NOMO-1 (cell line): ENCODE measurements at regions not wholly inside any gene's neighbourhood (a gene's known extent, or its start where the extent isn't known, plus 50 kb on each side); places are given as distances from the start of the nearest gene placed in this dataset.

Experiments used
- DNase-seq, 2 experiments: peaks; one replicate each; lab custom pipeline; 2025; ENCODE audit not compliant: unreplicated experiment in 2 of 2; lab: John Stamatoyannopoulos, UW

- no peak for DNase-seq
Measured at GRCh38 chr7:38002689-38003088, 82.2 kb downstream of the EPDR1 start.

GRCh38 chr7:38006559-38006958, 86.1 kb downstream of the EPDR1 start:
- DNase-seq: no peak

GRCh38 chr7:38007096-38007495, 86.7 kb downstream of the EPDR1 start:
- DNase-seq: no peak

GRCh38 chr7:38013246-38013645, 92.8 kb downstream of the EPDR1 start:
- no peak for DNase-seq

- no peak for DNase-seq
Measured at GRCh38 chr7:38016567-38016966, 96.1 kb downstream of the EPDR1 start.

- no peak for DNase-seq
Measured at GRCh38 chr7:38017320-38017719, 96.9 kb downstream of the EPDR1 start.

GRCh38 chr7:38020121-38020785, 99.8 kb downstream of the EPDR1 start:
- DNase-seq: peak in 1 of 2 experiments; percentile 35

GRCh38 chr7:38021892-38022291, 101.5 kb downstream of the EPDR1 start:
- no peak for DNase-seq

GRCh38 chr7:38025815-38026214, 105.4 kb downstream of the EPDR1 start:
- no peak for DNase-seq

- DNase-seq: no peak
Measured at GRCh38 chr7:38027884-38028455, 107.5 kb downstream of the EPDR1 start.

GRCh38 chr7:38034062-38034908, 113.8 kb downstream of the EPDR1 start:
- no peak for DNase-seq

- DNase-seq: no peak
Measured at GRCh38 chr7:38040831-38041230, 120.4 kb downstream of the EPDR1 start.

GRCh38 chr7:38049679-38050078, 128.4 kb upstream of the STARD3NL start:
- DNase-seq: no peak

GRCh38 chr7:38051311-38051710, 126.7 kb upstream of the STARD3NL start:
- no peak for DNase-seq

GRCh38 chr7:38051786-38052185, 126.3 kb upstream of the STARD3NL start:
- no peak for DNase-seq

GRCh38 chr7:38052786-38053185, 125.3 kb upstream of the STARD3NL start:
- DNase-seq: no peak

GRCh38 chr7:38054199-38054598, 123.8 kb upstream of the STARD3NL start:
- no peak for DNase-seq

- DNase-seq: no peak
Measured at GRCh38 chr7:38057829-38058228, 120.2 kb upstream of the STARD3NL start.

- DNase-seq: no peak
Measured at GRCh38 chr7:38060116-38060515, 117.9 kb upstream of the STARD3NL start.

- DNase-seq: no peak
Measured at GRCh38 chr7:38060637-38061036, 117.4 kb upstream of the STARD3NL start.

GRCh38 chr7:38066391-38066790, 111.7 kb upstream of the STARD3NL start:
- DNase-seq: no peak

- no peak for DNase-seq
Measured at GRCh38 chr7:38068461-38068860, 109.6 kb upstream of the STARD3NL start.
